Osteocyte (in vitro differentiated cells): ENCODE measurements at regions not wholly inside any gene's neighbourhood (a gene's known extent, or its start where the extent isn't known, plus 50 kb on each side); places are given as distances from the start of the nearest gene placed in this dataset.

Experiments
- DNase-seq: peaks from one replicate; pipeline ENCODE4 v3.0.0; 2021; ENCODE audit warnings: mixed read lengths; ENCODE audit not compliant: unreplicated experiment; ENCODE audit errors: extremely low spot score
- H3K27ac Mint-ChIP-seq: one replicate; pipeline ENCODE4 v1.8.0; 2021; ENCODE audit warnings: mild to moderate bottlenecking, mixed read lengths; ENCODE audit not compliant: unreplicated experiment
- H3K27me3 Mint-ChIP-seq: one replicate; pipeline ENCODE4 v1.8.0; 2021; ENCODE audit warnings: mixed read lengths; ENCODE audit not compliant: unreplicated experiment
- H3K36me3 Mint-ChIP-seq: one replicate; pipeline ENCODE4 v1.8.0; 2021; ENCODE audit warnings: mixed read lengths; ENCODE audit not compliant: unreplicated experiment
- H3K4me1 Mint-ChIP-seq: one replicate; pipeline ENCODE4 v1.8.0; 2021; ENCODE audit warnings: mixed read lengths; ENCODE audit not compliant: unreplicated experiment
- H3K4me3 Mint-ChIP-seq: one replicate; pipeline ENCODE4 v1.8.0; 2021; ENCODE audit warnings: mild to moderate bottlenecking, moderate library complexity, mixed read lengths; ENCODE audit not compliant: unreplicated experiment
- H3K9me3 Mint-ChIP-seq: one replicate; pipeline ENCODE4 v1.8.0; 2021; ENCODE audit warnings: mixed read lengths; ENCODE audit not compliant: unreplicated experiment
- TF ChIP-seq, protein P1 (sequence below): fragments of 200-600 bp; sonication (generic); IDR thresholded peaks from 2 replicates; pipeline ENCODE4 v1.5.0; 2021; ENCODE audit warnings: antibody characterized with exemption, mild to moderate bottlenecking, moderate library complexity

DNA sequence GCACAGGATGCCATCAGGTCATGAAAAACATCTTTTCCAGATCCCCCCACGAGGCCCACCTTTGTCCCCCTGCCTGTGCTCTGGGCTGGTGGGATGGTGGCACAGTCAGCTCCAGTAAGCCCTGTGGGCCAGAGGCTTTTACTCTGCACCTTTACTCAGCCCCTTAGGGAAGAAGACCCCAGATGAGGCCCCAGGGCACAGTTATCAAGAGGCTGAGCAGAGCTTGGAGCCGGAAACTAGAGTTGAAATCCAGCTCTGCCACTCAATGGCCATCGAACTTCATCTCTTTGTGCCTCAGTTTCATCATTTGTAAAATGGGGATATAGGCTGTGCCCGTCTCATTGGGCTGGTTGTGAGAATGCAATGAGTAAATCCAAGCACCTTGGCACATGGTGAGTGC lies 81.7 kb upstream of the TOX2 start:
- Mint-ChIP-seq H3K36me3 (no peaks in the 10 kb centered on the region), H3K4me1 (no peaks in the 10 kb centered on the region), H3K9me3 (no peaks in the 10 kb centered on the region), H3K4me3 (no peak overlapping the region), H3K27me3 (no peaks in the 10 kb centered on the region), H3K27ac (no peak overlapping the region)
- no peak for DNase-seq
- TF ChIP-seq, protein P1, sequence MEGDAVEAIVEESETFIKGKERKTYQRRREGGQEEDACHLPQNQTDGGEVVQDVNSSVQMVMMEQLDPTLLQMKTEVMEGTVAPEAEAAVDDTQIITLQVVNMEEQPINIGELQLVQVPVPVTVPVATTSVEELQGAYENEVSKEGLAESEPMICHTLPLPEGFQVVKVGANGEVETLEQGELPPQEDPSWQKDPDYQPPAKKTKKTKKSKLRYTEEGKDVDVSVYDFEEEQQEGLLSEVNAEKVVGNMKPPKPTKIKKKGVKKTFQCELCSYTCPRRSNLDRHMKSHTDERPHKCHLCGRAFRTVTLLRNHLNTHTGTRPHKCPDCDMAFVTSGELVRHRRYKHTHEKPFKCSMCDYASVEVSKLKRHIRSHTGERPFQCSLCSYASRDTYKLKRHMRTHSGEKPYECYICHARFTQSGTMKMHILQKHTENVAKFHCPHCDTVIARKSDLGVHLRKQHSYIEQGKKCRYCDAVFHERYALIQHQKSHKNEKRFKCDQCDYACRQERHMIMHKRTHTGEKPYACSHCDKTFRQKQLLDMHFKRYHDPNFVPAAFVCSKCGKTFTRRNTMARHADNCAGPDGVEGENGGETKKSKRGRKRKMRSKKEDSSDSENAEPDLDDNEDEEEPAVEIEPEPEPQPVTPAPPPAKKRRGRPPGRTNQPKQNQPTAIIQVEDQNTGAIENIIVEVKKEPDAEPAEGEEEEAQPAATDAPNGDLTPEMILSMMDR = no peak

DNA sequence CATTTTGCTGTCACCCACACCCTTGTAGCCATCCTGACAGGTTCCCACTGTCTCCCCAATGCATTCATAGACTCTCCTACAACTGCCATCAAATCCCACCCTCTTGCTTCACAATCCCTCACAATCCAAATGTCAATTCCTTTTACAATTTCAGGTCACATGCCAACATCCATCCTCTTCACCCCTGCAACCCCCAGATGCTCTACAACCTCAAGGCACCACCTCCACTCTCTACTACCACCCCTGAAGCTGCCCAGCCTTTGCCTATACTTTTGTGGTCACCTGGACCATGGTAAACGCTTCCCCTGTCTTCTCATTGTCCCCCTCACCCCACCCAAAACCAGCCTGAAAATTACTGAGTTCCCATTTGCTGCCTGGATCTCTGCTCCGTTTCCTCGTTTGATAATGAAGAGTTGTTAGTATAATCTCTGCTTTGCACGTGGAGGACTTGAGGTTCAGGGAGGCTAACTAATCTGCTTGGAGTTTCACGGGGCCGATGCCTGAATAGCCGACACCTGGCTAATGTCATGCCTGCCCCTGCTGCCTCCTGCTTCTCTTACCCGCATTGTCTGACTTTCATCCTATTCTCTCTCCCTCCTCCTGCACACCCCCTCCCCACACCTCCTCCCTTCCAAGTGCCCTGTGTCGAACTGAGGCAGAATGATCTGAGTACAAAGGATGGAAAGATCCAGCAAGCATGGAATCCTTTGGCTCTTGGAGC lies 82.4 kb upstream of the TOX2 start:
- H3K4me1 Mint-ChIP-seq = no peaks in the 10 kb centered on the region
- H3K9me3 Mint-ChIP-seq = no peaks in the 10 kb centered on the region
- TF ChIP-seq, protein P1 = no peak
- no peaks in the 10 kb centered on the region for H3K36me3 Mint-ChIP-seq
- no peak overlapping the region for H3K4me3 Mint-ChIP-seq
- no peaks in the 10 kb centered on the region for H3K27me3 Mint-ChIP-seq
- no peak overlapping the region for H3K27ac Mint-ChIP-seq
- DNase-seq = no peak

DNA sequence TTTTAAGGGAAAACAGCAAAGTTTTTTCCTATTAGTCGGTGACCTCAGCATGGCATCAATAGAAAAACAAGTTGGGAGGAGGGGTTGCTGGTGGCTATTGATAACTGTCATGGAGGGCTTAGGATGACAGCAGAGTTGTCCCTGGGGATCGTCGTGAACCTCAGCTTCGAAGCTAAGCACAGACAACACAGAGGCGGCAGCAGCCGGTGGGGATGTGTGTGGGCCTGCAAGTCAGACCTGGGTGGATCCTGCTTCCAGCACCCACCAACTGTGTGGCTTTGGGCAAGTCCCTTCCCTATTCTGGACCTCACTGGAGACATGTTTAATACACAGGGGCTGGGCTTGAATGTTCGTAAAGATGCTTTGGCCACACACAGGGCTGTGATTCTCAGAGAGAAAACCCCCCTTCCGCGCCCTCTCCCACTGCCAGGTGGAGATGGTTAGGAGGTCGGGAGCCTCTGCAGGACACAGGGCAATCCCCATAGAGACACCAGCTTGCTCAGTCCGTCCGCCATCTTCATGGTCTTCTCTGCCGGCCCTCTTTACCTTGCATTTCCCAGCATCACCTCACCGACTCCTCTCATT lies 83.1 kb upstream of the TOX2 start:
- Mint-ChIP-seq H3K4me1 (no peaks in the 10 kb centered on the region), H3K4me3 (no peak overlapping the region)

DNA sequence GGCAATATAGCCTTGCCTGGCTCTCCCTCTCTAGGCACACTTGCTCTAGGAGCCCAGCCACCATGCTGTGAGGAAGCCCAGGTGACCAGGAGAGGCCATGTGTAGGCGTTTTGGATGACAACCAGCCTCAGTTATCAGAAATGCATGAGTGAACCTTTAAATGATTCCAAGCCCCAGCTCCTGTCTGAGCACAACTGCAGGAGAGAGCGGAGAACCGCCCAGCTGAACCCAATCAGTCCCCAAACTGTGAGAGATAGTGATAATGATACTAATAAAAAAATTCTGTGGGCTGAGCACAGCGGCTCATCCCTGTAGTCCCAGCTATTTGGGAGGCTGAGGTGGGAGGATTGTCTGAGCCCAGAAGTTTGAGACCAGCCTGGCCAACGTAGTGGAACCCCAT lies 83.8 kb upstream of the TOX2 start:
- H3K27me3 Mint-ChIP-seq = no peaks in the 10 kb centered on the region
- no peak for DNase-seq
- TF ChIP-seq, protein P1 = no peak
- no peaks in the 10 kb centered on the region for H3K4me1 Mint-ChIP-seq
- H3K27ac Mint-ChIP-seq = no peak overlapping the region
- H3K36me3 Mint-ChIP-seq = no peaks in the 10 kb centered on the region
- no peak overlapping the region for H3K4me3 Mint-ChIP-seq
- H3K9me3 Mint-ChIP-seq = no peaks in the 10 kb centered on the region

More for the DNA sequence above, 83.1 kb upstream of the TOX2 start:
- TF ChIP-seq, protein P1 = no peak
- H3K36me3 Mint-ChIP-seq = no peaks in the 10 kb centered on the region
- H3K9me3 Mint-ChIP-seq = no peaks in the 10 kb centered on the region
- no peak overlapping the region for H3K27ac Mint-ChIP-seq
- DNase-seq = peak; percentile 72
- H3K27me3 Mint-ChIP-seq = no peaks in the 10 kb centered on the region

DNA sequence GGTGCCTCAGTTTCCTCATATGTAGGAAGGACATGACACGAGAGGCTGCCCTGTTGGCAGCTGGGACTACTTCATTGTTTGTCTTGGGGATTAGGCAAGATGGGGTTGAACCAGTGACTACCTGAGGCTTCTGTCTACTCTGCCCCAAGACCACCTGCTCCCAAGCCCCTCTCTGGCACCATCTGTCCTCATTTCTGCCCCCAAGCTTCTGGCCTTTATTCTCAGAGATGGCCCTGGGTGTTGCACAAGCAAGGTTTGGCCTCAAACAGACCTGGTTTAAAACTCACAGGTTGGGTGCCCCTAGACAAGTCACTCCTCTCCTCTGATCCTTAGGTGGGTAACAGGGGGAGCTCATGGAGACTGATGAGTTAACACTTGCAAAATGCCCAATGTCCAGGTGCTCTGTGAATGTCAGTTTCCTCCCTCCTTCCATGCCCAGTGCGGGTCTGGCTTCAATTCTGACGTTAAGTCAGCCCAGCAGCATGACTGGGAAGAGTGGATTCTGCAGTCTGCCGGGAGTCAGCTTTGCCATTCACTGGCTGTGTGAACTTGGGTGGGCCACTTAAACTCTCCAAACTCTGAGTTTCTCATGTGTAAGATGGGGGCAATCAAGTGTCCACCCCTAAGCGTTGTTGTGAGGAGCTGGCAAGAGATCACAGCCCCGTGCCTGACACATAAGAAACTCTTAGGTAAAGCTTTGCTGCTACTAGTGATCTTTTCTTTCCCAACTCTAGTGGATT lies 84.5 kb upstream of the TOX2 start:
- H3K9me3 Mint-ChIP-seq = no peaks in the 10 kb centered on the region
- H3K4me1 Mint-ChIP-seq = no peaks in the 10 kb centered on the region
- no peak overlapping the region for H3K27ac Mint-ChIP-seq
- TF ChIP-seq, protein P1 = no peak
- H3K27me3 Mint-ChIP-seq = peaks cover 5% of the 10 kb centered on the region
- no peaks in the 10 kb centered on the region for H3K36me3 Mint-ChIP-seq
- no peak for DNase-seq
- H3K4me3 Mint-ChIP-seq = no peak overlapping the region
